NCI-H446 (cell line): ENCODE measurements at regions not wholly inside any gene's neighbourhood (a gene's known extent, or its start where the extent isn't known, plus 50 kb on each side); places are given as distances from the start of the nearest gene placed in this dataset.

Experiments used
- DNase-seq, 2 experiments: peaks; one replicate each; lab custom pipeline; 2025; lab: John Stamatoyannopoulos, UW

GRCh38 chr10:10952800-10953199 lies 64.9 kb upstream of the CELF2 start:
- DNase-seq: no peak

GRCh38 chr10:10956681-10957542 lies 60.8 kb upstream of the CELF2 start:
- DNase-seq: no peak

- no peak for DNase-seq
These were observed 59.6 kb upstream of the CELF2 start for GRCh38 chr10:10958041-10958440.

- no peak for DNase-seq
These were observed 58.0 kb upstream of the CELF2 start for GRCh38 chr10:10959666-10960065.

- DNase-seq: no peak
These were observed 57.1 kb upstream of the CELF2 start for GRCh38 chr10:10960534-10960933.

- no peak for DNase-seq
These were observed 56.6 kb upstream of the CELF2 start for GRCh38 chr10:10961072-10961471.

GRCh38 chr10:10967029-10967428 lies 50.6 kb upstream of the CELF2 start:
- no peak for DNase-seq

- no peak for DNase-seq
These were observed 50.0 kb upstream of the CELF2 start for GRCh38 chr10:10967581-10968256.
